Sigmoid colon (tissue), 6 donors: ENCODE measurements at regions not wholly inside any gene's neighbourhood (a gene's known extent, or its start where the extent isn't known, plus 50 kb on each side); places are given as distances from the start of the nearest gene placed in this dataset.

Experiments used
- DNase-seq: peaks from one replicate; pipeline ENCODE4 v3.0.0-alpha.2; 2019
- H3K27ac ChIP-seq, 4 donors: fragments of 200-600 bp; sonication (generic); one replicate each; pipeline ENCODE4 v1.5.1; 2016 to 2019; ENCODE audit warnings: mild to moderate bottlenecking in 1 of 4
- H3K27me3 ChIP-seq, 3 donors: fragments of 200-600 bp; sonication (generic); one replicate each; pipeline ENCODE4 v1.5.1; 2019; ENCODE audit warnings: mild to moderate bottlenecking in 1 of 3
- H3K36me3 ChIP-seq, 4 donors: fragments of 200-600 bp; sonication (generic); one replicate each; pipeline ENCODE4 v1.5.1; 2016 to 2019
- H3K4me1 ChIP-seq, 4 donors: fragments of 200-600 bp; sonication (generic); one replicate each; pipeline ENCODE4 v1.5.1; 2017 to 2019
- H3K4me3 ChIP-seq, 4 donors: fragments of 200-600 bp; sonication (generic); one replicate each; pipeline ENCODE4 v1.5.1; 2017 to 2019; ENCODE audit warnings: mild to moderate bottlenecking in 2 of 4, moderate library complexity in 1 of 4
- H3K9me3 ChIP-seq, 4 donors: fragments of 200-600 bp in 3 of 4; sonication (generic) in 3 of 4; one replicate each; pipeline versions ENCODE4 v1.5.1 to v1.6.1; 2013 to 2019
- CTCF ChIP-seq, 4 experiments: fragments of 450-650 bp in 3 of 4; fragments of 200-600 bp in 1 of 4; IDR thresholded peaks; one replicate each; pipeline ENCODE4 v1.5.1; 2016 to 2019; ENCODE audit warnings: antibody characterized with exemption in 4 of 4, mild to moderate bottlenecking in 3 of 4, moderate library complexity in 2 of 4
- EP300 ChIP-seq, 4 donors: sonication (generic); formaldehyde crosslinking; IDR thresholded peaks; one replicate each; pipeline ENCODE4 v1.6.1; 2017; ENCODE audit warnings: antibody characterized with exemption in 4 of 4
- POLR2A ChIP-seq, 2 donors: fragments of 450-650 bp; IDR thresholded peaks; one replicate each; pipeline ENCODE4 v1.6.1; 2016; ENCODE audit warnings: antibody characterized with exemption in 2 of 2, mild to moderate bottlenecking in 2 of 2, moderate library complexity in 2 of 2
- POLR2AphosphoS5 ChIP-seq, 4 donors: sonication (generic); formaldehyde crosslinking; IDR thresholded peaks; one replicate each; pipeline ENCODE4 v1.6.1; 2017; ENCODE audit warnings: antibody characterized with exemption in 4 of 4
- WGBS, 2 donors: extraction: QIAGEN DNeasy Blood & Tissue Kit; methylation state at CpG; one replicate each; pipeline ENCODE4 v1.1.7; 2013; 5-methylcytosine and 5-hydroxymethylcytosine counted together
- intact Hi-C: fragments of 100-400 bp; cut with DNase I; formaldehyde crosslinking; loops from one replicate; pipeline ENCODE4 v1.15.1; 2023
- donor health status: healthy with polysubstance abuse.
- donor health status: healthy.

- no peaks in the 10 kb centered on the region for H3K9me3 ChIP-seq
- no peaks in the 10 kb centered on the region for H3K36me3 ChIP-seq
- no peak overlapping the region for H3K27ac ChIP-seq
- H3K27me3 ChIP-seq: no peaks in the 10 kb centered on the region
- DNase-seq: no peak
- H3K4me1 ChIP-seq: no peaks in the 10 kb centered on the region
- no peak overlapping the region for H3K4me3 ChIP-seq
- 85 to 86% methylated on average over 2 of the region's 2 CpGs for WGBS, 2 donors
- intact Hi-C loops: no loop called here
- TF ChIP-seq EP300 (IDR thresholded peaks at IDR 0.05): no peak
These were observed 213.5 kb downstream of the CMPK2 start for GRCh38 chr2:6652251-6652650.

GRCh38 chr2:6653281-6653750 lies 212.4 kb downstream of the CMPK2 start:
- no peak overlapping the region for H3K27ac ChIP-seq
- intact Hi-C loops: no loop called here
- TF ChIP-seq POLR2A (IDR thresholded peaks at IDR 0.05) (no peak), CTCF (IDR thresholded peaks at IDR 0.05) (no peak), EP300 (IDR thresholded peaks at IDR 0.05) (no peak), POLR2AphosphoS5 (IDR thresholded peaks at IDR 0.05) (no peak)

GRCh38 chr2:6654279-6654678 lies 211.4 kb downstream of the CMPK2 start:
- H3K9me3 ChIP-seq: no peaks in the 10 kb centered on the region

More at GRCh38 chr2:6653281-6653750, 212.4 kb downstream of the CMPK2 start:
- DNase-seq: no peak
- Histone ChIP-seq H3K4me1 (no peaks in the 10 kb centered on the region), H3K27me3 (no peaks in the 10 kb centered on the region), H3K36me3 (no peaks in the 10 kb centered on the region), H3K4me3 (no peak overlapping the region), H3K9me3 (no peaks in the 10 kb centered on the region)
- WGBS, 2 donors: 85 to 88% methylated on average over 7 of the region's 7 CpGs

GRCh38 chr2:6656633-6657032 lies 209.1 kb downstream of the CMPK2 start:
- Histone ChIP-seq H3K4me1 (no peaks in the 10 kb centered on the region), H3K9me3 (no peaks in the 10 kb centered on the region), H3K4me3 (no peak overlapping the region), H3K27me3 (no peaks in the 10 kb centered on the region), H3K36me3 (no peaks in the 10 kb centered on the region), H3K27ac (no peak overlapping the region)
- 52 to 64% methylated on average over 4 of the region's 4 CpGs for WGBS, 2 donors
- TF ChIP-seq POLR2A (IDR thresholded peaks at IDR 0.05): no peak
- TF ChIP-seq CTCF (IDR thresholded peaks at IDR 0.05): no peak
- TF ChIP-seq POLR2AphosphoS5 (IDR thresholded peaks at IDR 0.05): no peak
- TF ChIP-seq EP300 (IDR thresholded peaks at IDR 0.05): no peak
- intact Hi-C loops: no loop called here
- no peak for DNase-seq

More at GRCh38 chr2:6654279-6654678, 211.4 kb downstream of the CMPK2 start:
- Histone ChIP-seq H3K4me3 (no peak overlapping the region), H3K36me3 (no peaks in the 10 kb centered on the region), H3K27me3 (no peaks in the 10 kb centered on the region), H3K4me1 (no peaks in the 10 kb centered on the region), H3K27ac (no peak overlapping the region)
- DNase-seq: no peak
- 21 to 57% methylated on average over 5 of the region's 5 CpGs for WGBS, 2 donors
- TF ChIP-seq CTCF (IDR thresholded peaks at IDR 0.05) (no peak), EP300 (IDR thresholded peaks at IDR 0.05) (no peak), POLR2A (IDR thresholded peaks at IDR 0.05) (no peak), POLR2AphosphoS5 (IDR thresholded peaks at IDR 0.05) (no peak)
- intact Hi-C loops: no loop called here

GRCh38 chr2:6657136-6657535 lies 208.6 kb downstream of the CMPK2 start:
- H3K9me3 ChIP-seq: no peaks in the 10 kb centered on the region
- intact Hi-C loops: no loop called here
- no peak overlapping the region for H3K27ac ChIP-seq
- no peak for TF ChIP-seq EP300 (IDR thresholded peaks at IDR 0.05)
- TF ChIP-seq CTCF (IDR thresholded peaks at IDR 0.05): no peak
- no peak for DNase-seq
- H3K4me3 ChIP-seq: no peak overlapping the region
- no peaks in the 10 kb centered on the region for H3K4me1 ChIP-seq
- H3K36me3 ChIP-seq: no peaks in the 10 kb centered on the region
- H3K27me3 ChIP-seq: no peaks in the 10 kb centered on the region
- 55 to 77% methylated on average over 5 of the region's 5 CpGs for WGBS, 2 donors
